Hematopoietic multipotent progenitor cell treated with erythropoietin and hydrocortisone succinate and interleukin-3 and kit ligand, for 8 days (in vitro differentiated cells): ENCODE measurements at regions not wholly inside any gene's neighbourhood (a gene's known extent, or its start where the extent isn't known, plus 50 kb on each side); places are given as distances from the start of the nearest gene placed in this dataset.

Source experiments
- DNase-seq: peaks from one replicate; pipeline ENCODE4 v3.0.0-alpha.2; 2015

GRCh38 chr10:123582084-123582989, 83.8 kb upstream of the GPR26 start:
- DNase-seq, result peak; percentile 63

- peak; percentile 42 for DNase-seq
Measured at GRCh38 chr10:123583639-123584418, 82.3 kb upstream of the GPR26 start.

- no peak for DNase-seq
Measured at GRCh38 chr10:123584419-123584775, 81.8 kb upstream of the GPR26 start.

- DNase-seq, result no peak
Measured at GRCh38 chr10:123585477-123586445, 80.4 kb upstream of the GPR26 start.

- no peak for DNase-seq
Measured at GRCh38 chr10:123587110-123587509, 79.0 kb upstream of the GPR26 start.

- DNase-seq, result no peak
Measured at GRCh38 chr10:123588386-123588914, 77.7 kb upstream of the GPR26 start.

GRCh38 chr10:123595661-123596060, 70.5 kb upstream of the GPR26 start:
- DNase-seq, result no peak

GRCh38 chr10:123597676-123598075, 68.5 kb upstream of the GPR26 start:
- no peak for DNase-seq

GRCh38 chr10:123599366-123599849, 66.7 kb upstream of the GPR26 start:
- no peak for DNase-seq

- DNase-seq, result no peak
Measured at GRCh38 chr10:123600177-123600576, 66.0 kb upstream of the GPR26 start.

GRCh38 chr10:123603130-123603529, 63.0 kb upstream of the GPR26 start:
- no peak for DNase-seq

- no peak for DNase-seq
Measured at GRCh38 chr10:123604506-123604905, 61.6 kb upstream of the GPR26 start.

GRCh38 chr10:123606006-123606405, 60.1 kb upstream of the GPR26 start:
- DNase-seq, result no peak

GRCh38 chr10:123606955-123607354, 59.2 kb upstream of the GPR26 start:
- no peak for DNase-seq

- no peak for DNase-seq
Measured at GRCh38 chr10:123607386-123607785, 58.8 kb upstream of the GPR26 start.

- DNase-seq, result no peak
Measured at GRCh38 chr10:123608047-123608446, 58.1 kb upstream of the GPR26 start.

GRCh38 chr10:123611243-123611642, 54.9 kb upstream of the GPR26 start:
- no peak for DNase-seq

GRCh38 chr10:123611876-123612275, 54.3 kb upstream of the GPR26 start:
- DNase-seq, result no peak

GRCh38 chr10:123613346-123613850, 52.8 kb upstream of the GPR26 start:
- DNase-seq, result no peak

GRCh38 chr10:123614888-123615287, 51.3 kb upstream of the GPR26 start:
- DNase-seq, result peak; percentile 41
